Neuron (in vitro differentiated cells): ENCODE measurements at regions not wholly inside any gene's neighbourhood (a gene's known extent, or its start where the extent isn't known, plus 50 kb on each side); places are given as distances from the start of the nearest gene placed in this dataset.

Source experiments
- H2AFZ ChIP-seq: one replicate; pipeline ENCODE4 v1.6.1; 2013; ENCODE audit warnings: low read depth, mild to moderate bottlenecking, inconsistent platforms, low read length, moderate library complexity
- H3K27me3 ChIP-seq: one replicate; pipeline ENCODE4 v1.6.1; 2013; ENCODE audit warnings: low read length; ENCODE audit not compliant: insufficient read depth
- H3K36me3 ChIP-seq: one replicate; pipeline ENCODE4 v1.6.1; 2013; ENCODE audit warnings: low read length; ENCODE audit not compliant: insufficient read depth
- H3K4me1 ChIP-seq: one replicate; pipeline ENCODE4 v1.6.1; 2013; ENCODE audit warnings: low read length; ENCODE audit not compliant: insufficient read depth
- H3K4me3 ChIP-seq: 2 replicates; pipeline ENCODE4 v1.5.1; 2013; ENCODE audit warnings: mild to moderate bottlenecking, low read length, moderate library complexity
- H3K9me3 ChIP-seq: one replicate; pipeline ENCODE4 v1.6.1; 2013; ENCODE audit warnings: low read length

- Histone ChIP-seq H3K27me3 (no peaks in the 10 kb centered on the region), H3K4me3 (no peak overlapping the region), H3K4me1 (no peaks in the 10 kb centered on the region), H3K9me3 (peaks cover 6% of the 10 kb centered on the region), H2AFZ (no peak overlapping the region), H3K36me3 (no peaks in the 10 kb centered on the region)
These were observed 1594.5 kb upstream of the PCDH20 start for GRCh38 chr13:63010072-63010658.

GRCh38 chr13:63005625-63006024 lies 1590.0 kb upstream of the PCDH20 start:
- Histone ChIP-seq H2AFZ (no peak overlapping the region), H3K9me3 (peaks cover 6% of the 10 kb centered on the region), H3K4me3 (no peak overlapping the region), H3K36me3 (no peaks in the 10 kb centered on the region), H3K27me3 (no peaks in the 10 kb centered on the region), H3K4me1 (no peaks in the 10 kb centered on the region)

- no peaks in the 10 kb centered on the region for H3K4me1 ChIP-seq
- H3K27me3 ChIP-seq = no peaks in the 10 kb centered on the region
- no peak overlapping the region for H3K4me3 ChIP-seq
- no peaks in the 10 kb centered on the region for H3K36me3 ChIP-seq
- H3K9me3 ChIP-seq = no peaks in the 10 kb centered on the region
- no peak overlapping the region for H2AFZ ChIP-seq
These were observed 1582.0 kb upstream of the PCDH20 start for GRCh38 chr13:62997696-62998095.

- Histone ChIP-seq H3K4me3 (no peak overlapping the region), H3K27me3 (no peaks in the 10 kb centered on the region), H3K4me1 (no peaks in the 10 kb centered on the region), H3K9me3 (no peaks in the 10 kb centered on the region), H3K36me3 (no peaks in the 10 kb centered on the region), H2AFZ (no peak overlapping the region)
These were observed 1581.5 kb upstream of the PCDH20 start for GRCh38 chr13:62997038-62997599.

GRCh38 chr13:62973804-62974203 lies 1558.2 kb upstream of the PCDH20 start:
- no peaks in the 10 kb centered on the region for H3K4me1 ChIP-seq
- no peaks in the 10 kb centered on the region for H3K9me3 ChIP-seq
- no peaks in the 10 kb centered on the region for H3K36me3 ChIP-seq
- H3K4me3 ChIP-seq = no peak overlapping the region
- no peaks in the 10 kb centered on the region for H3K27me3 ChIP-seq
- H2AFZ ChIP-seq = no peak overlapping the region

GRCh38 chr13:62964522-62964921 lies 1548.9 kb upstream of the PCDH20 start:
- Histone ChIP-seq H3K27me3 (no peaks in the 10 kb centered on the region), H3K36me3 (no peaks in the 10 kb centered on the region), H2AFZ (no peak overlapping the region), H3K4me3 (no peak overlapping the region), H3K9me3 (no peaks in the 10 kb centered on the region), H3K4me1 (no peaks in the 10 kb centered on the region)

GRCh38 chr13:62960723-62961122 lies 1545.1 kb upstream of the PCDH20 start:
- no peaks in the 10 kb centered on the region for H3K4me1 ChIP-seq
- H3K4me3 ChIP-seq = no peak overlapping the region
- H3K9me3 ChIP-seq = no peaks in the 10 kb centered on the region
- H2AFZ ChIP-seq = no peak overlapping the region
- H3K27me3 ChIP-seq = no peaks in the 10 kb centered on the region
- no peaks in the 10 kb centered on the region for H3K36me3 ChIP-seq

- no peak overlapping the region for H3K4me3 ChIP-seq
- no peaks in the 10 kb centered on the region for H3K9me3 ChIP-seq
- no peaks in the 10 kb centered on the region for H3K27me3 ChIP-seq
These were observed 1518.2 kb upstream of the PCDH20 start for GRCh38 chr13:62933809-62934208.

GRCh38 chr13:62932256-62932883 lies 1516.7 kb upstream of the PCDH20 start:
- Histone ChIP-seq H3K9me3 (no peaks in the 10 kb centered on the region), H3K4me1 (no peaks in the 10 kb centered on the region), H3K4me3 (no peak overlapping the region), H3K36me3 (no peaks in the 10 kb centered on the region), H2AFZ (no peak overlapping the region), H3K27me3 (no peaks in the 10 kb centered on the region)

More at GRCh38 chr13:62933809-62934208, 1518.2 kb upstream of the PCDH20 start:
- Histone ChIP-seq H2AFZ (no peak overlapping the region), H3K4me1 (no peaks in the 10 kb centered on the region), H3K36me3 (no peaks in the 10 kb centered on the region)

GRCh38 chr13:62931853-62932252 lies 1516.2 kb upstream of the PCDH20 start:
- Histone ChIP-seq H3K4me1 (no peaks in the 10 kb centered on the region), H3K27me3 (no peaks in the 10 kb centered on the region), H3K9me3 (no peaks in the 10 kb centered on the region), H2AFZ (no peak overlapping the region), H3K4me3 (no peak overlapping the region), H3K36me3 (no peaks in the 10 kb centered on the region)

GRCh38 chr13:62924395-62924794 lies 1508.7 kb upstream of the PCDH20 start:
- Histone ChIP-seq H2AFZ (no peak overlapping the region), H3K36me3 (no peaks in the 10 kb centered on the region), H3K27me3 (no peaks in the 10 kb centered on the region), H3K4me3 (no peak overlapping the region), H3K4me1 (no peaks in the 10 kb centered on the region), H3K9me3 (peaks cover 3% of the 10 kb centered on the region)

GRCh38 chr13:62920159-62920558 lies 1504.5 kb upstream of the PCDH20 start:
- H3K9me3 ChIP-seq = peaks cover 5% of the 10 kb centered on the region
- H3K27me3 ChIP-seq = no peaks in the 10 kb centered on the region
- no peak overlapping the region for H3K4me3 ChIP-seq
- no peak overlapping the region for H2AFZ ChIP-seq
- H3K4me1 ChIP-seq = no peaks in the 10 kb centered on the region
- H3K36me3 ChIP-seq = no peaks in the 10 kb centered on the region

GRCh38 chr13:62919491-62919890 lies 1503.8 kb upstream of the PCDH20 start:
- Histone ChIP-seq H2AFZ (no peak overlapping the region), H3K4me1 (no peaks in the 10 kb centered on the region), H3K36me3 (no peaks in the 10 kb centered on the region), H3K9me3 (peaks cover 5% of the 10 kb centered on the region), H3K4me3 (no peak overlapping the region), H3K27me3 (no peaks in the 10 kb centered on the region)
